ENCODE measurements at regions not wholly inside any gene's neighbourhood (a gene's known extent, or its start where the extent isn't known, plus 50 kb on each side); places are given as distances from the start of the nearest gene placed in this dataset.

GRCh38 chr12:69002969-69003368 is 70.0 kb upstream of the CPM start:
- H3K36me3 ChIP-seq (ENCODE audit: insufficient read depth, low read length): no peaks in the 10 kb centered on the region
- no peaks in the 10 kb centered on the region for H3K27me3 ChIP-seq (ENCODE audit: insufficient read depth, low read length)
- DNase-seq (ENCODE audit: low read depth): no peak
- H3K9ac ChIP-seq (ENCODE audit: low read length): no peak overlapping the region
- no peaks in the 10 kb centered on the region for H3K79me2 ChIP-seq (ENCODE audit: insufficient read depth, low read length)
- no peak overlapping the region for H3K4me3 ChIP-seq (ENCODE audit: insufficient read depth, low read depth, low read length)
- Mint-ChIP-seq H3K4me3 (ENCODE audit: unreplicated experiment) (no peak overlapping the region), H3K9me3 (ENCODE audit: unreplicated experiment) (peaks cover 2% of the 10 kb centered on the region), H3K4me1 (ENCODE audit: low read depth, unreplicated experiment) (peaks cover 26% of the 10 kb centered on the region), H3K27ac (ENCODE audit: unreplicated experiment) (no peak overlapping the region), H3K36me3 (ENCODE audit: low read depth, unreplicated experiment) (no peaks in the 10 kb centered on the region), H3K27me3 (ENCODE audit: low read depth, unreplicated experiment) (no peaks in the 10 kb centered on the region)
- H4K20me1 ChIP-seq (ENCODE audit: insufficient read depth, low read length): no peaks in the 10 kb centered on the region
- H3K9me3 ChIP-seq (ENCODE audit: insufficient read depth, low read depth, low read length): no peaks in the 10 kb centered on the region
- no peak overlapping the region for H3K27ac ChIP-seq (ENCODE audit: low read depth, low read length)
- no peak overlapping the region for H2AFZ ChIP-seq (ENCODE audit: low read depth, low read length)
- no peak for FAIRE-seq
- peaks cover 26% of the 10 kb centered on the region for H3K4me1 ChIP-seq (ENCODE audit: insufficient read depth, low read length)
- no peak overlapping the region for H3K4me2 ChIP-seq (ENCODE audit: low read length)
- TF ChIP-seq EZH2 (IDR thresholded peaks at IDR 0.05; ENCODE audit: insufficient read depth, low read length): no peak
- no peak for TF ChIP-seq CTCF (IDR thresholded peaks at IDR 0.05; ENCODE audit: insufficient read depth, low read depth, low read length)

GRCh38 chr12:69003991-69004390 is 71.0 kb upstream of the CPM start:
- Histone ChIP-seq H3K9me3 (ENCODE audit: insufficient read depth, low read depth, low read length) (no peaks in the 10 kb centered on the region), H4K20me1 (ENCODE audit: insufficient read depth, low read length) (no peaks in the 10 kb centered on the region), H3K79me2 (ENCODE audit: insufficient read depth, low read length) (no peaks in the 10 kb centered on the region), H3K9ac (ENCODE audit: low read length) (no peak overlapping the region), H3K4me2 (ENCODE audit: low read length) (no peak overlapping the region), H3K36me3 (ENCODE audit: insufficient read depth, low read length) (no peaks in the 10 kb centered on the region), H3K4me3 (ENCODE audit: insufficient read depth, low read depth, low read length) (no peak overlapping the region), H3K4me1 (ENCODE audit: insufficient read depth, low read length) (peaks cover 28% of the 10 kb centered on the region), H3K27ac (ENCODE audit: low read depth, low read length) (no peak overlapping the region), H2AFZ (ENCODE audit: low read depth, low read length) (no peak overlapping the region), H3K27me3 (ENCODE audit: insufficient read depth, low read length) (no peaks in the 10 kb centered on the region)
- Mint-ChIP-seq H3K9me3 (ENCODE audit: unreplicated experiment) (peaks cover 2% of the 10 kb centered on the region), H3K27me3 (ENCODE audit: low read depth, unreplicated experiment) (no peaks in the 10 kb centered on the region), H3K36me3 (ENCODE audit: low read depth, unreplicated experiment) (no peaks in the 10 kb centered on the region), H3K4me1 (ENCODE audit: low read depth, unreplicated experiment) (peaks cover 29% of the 10 kb centered on the region), H3K27ac (ENCODE audit: unreplicated experiment) (no peak overlapping the region), H3K4me3 (ENCODE audit: unreplicated experiment) (no peak overlapping the region)
- DNase-seq (ENCODE audit: low read depth): no peak
- TF ChIP-seq EZH2 (IDR thresholded peaks at IDR 0.05; ENCODE audit: insufficient read depth, low read length): no peak
- TF ChIP-seq CTCF (IDR thresholded peaks at IDR 0.05; ENCODE audit: insufficient read depth, low read depth, low read length): no peak
- FAIRE-seq: no peak

- peak overlapping the region; percentile 67 for H3K9ac ChIP-seq (ENCODE audit: low read length)
- TF ChIP-seq EZH2 (IDR thresholded peaks at IDR 0.05; ENCODE audit: insufficient read depth, low read length) (no peak), CTCF (IDR thresholded peaks at IDR 0.05; ENCODE audit: insufficient read depth, low read depth, low read length) (no peak)
- H3K27ac Mint-ChIP-seq (ENCODE audit: unreplicated experiment): no peak overlapping the region
- H2AFZ ChIP-seq (ENCODE audit: low read depth, low read length): peak overlapping the region; percentile 76
- H3K27me3 ChIP-seq (ENCODE audit: insufficient read depth, low read length): no peaks in the 10 kb centered on the region
- peak overlapping the region; percentile 7 for H3K27ac ChIP-seq (ENCODE audit: low read depth, low read length)
- no peaks in the 10 kb centered on the region for H4K20me1 ChIP-seq (ENCODE audit: insufficient read depth, low read length)
- no peaks in the 10 kb centered on the region for H3K36me3 ChIP-seq (ENCODE audit: insufficient read depth, low read length)
- H3K27me3 Mint-ChIP-seq (ENCODE audit: low read depth, unreplicated experiment): no peaks in the 10 kb centered on the region
- H3K4me2 ChIP-seq (ENCODE audit: low read length): peak overlapping the region; percentile 85
- DNase-seq (ENCODE audit: low read depth) (peak; percentile 76), FAIRE-seq (peak; percentile 64)
- H3K4me1 ChIP-seq (ENCODE audit: insufficient read depth, low read length): peaks cover 18% of the 10 kb centered on the region
- peaks cover 15% of the 10 kb centered on the region for H3K4me1 Mint-ChIP-seq (ENCODE audit: low read depth, unreplicated experiment)
- peak overlapping the region; percentile 1 for H3K4me3 Mint-ChIP-seq (ENCODE audit: unreplicated experiment)
- no peaks in the 10 kb centered on the region for H3K79me2 ChIP-seq (ENCODE audit: insufficient read depth, low read length)
- no peaks in the 10 kb centered on the region for H3K9me3 ChIP-seq (ENCODE audit: insufficient read depth, low read depth, low read length)
- peak overlapping the region; percentile 41 for H3K4me3 ChIP-seq (ENCODE audit: insufficient read depth, low read depth, low read length)
- H3K9me3 Mint-ChIP-seq (ENCODE audit: unreplicated experiment): peaks cover 7% of the 10 kb centered on the region
- H3K36me3 Mint-ChIP-seq (ENCODE audit: low read depth, unreplicated experiment): no peaks in the 10 kb centered on the region
Observed at GRCh38 chr12:69007101-69007854, 74.3 kb upstream of the CPM start.
